ENCODE measurements at regions not wholly inside any gene's neighbourhood (a gene's known extent, or its start where the extent isn't known, plus 50 kb on each side); places are given as distances from the start of the nearest gene placed in this dataset.
A peak's percentile ranks its signal among the peaks of the same experiment; 100 is the strongest.
"Not testable (repeated sequence)": the region's sequence is repeated elsewhere in the genome, so short reads cannot be mapped to it uniquely, and the experiment has no call there.

- TF ChIP-seq TAF1 (IDR thresholded peaks at IDR 0.05; ENCODE audit: borderline replicate concordance, low read depth, low read length) (no peak), POLR2AphosphoS5 (IDR thresholded peaks at IDR 0.05; ENCODE audit: low read depth, low read length) (no peak), POLR2A (IDR thresholded peaks at IDR 0.05; ENCODE audit: low read depth, low read length) (no peak)
- FAIRE-seq (no peak), DNase-seq (ENCODE audit: insufficient read length) (no peak)
These were observed 481.7 kb downstream of the MATN1 start for GRCh38 chr1:30241681-30242080.

- DNase-seq (ENCODE audit: insufficient read length) (no peak), FAIRE-seq (no peak)
- no peak for TF ChIP-seq POLR2A (IDR thresholded peaks at IDR 0.05; ENCODE audit: low read depth, low read length)
- no peak for TF ChIP-seq TAF1 (IDR thresholded peaks at IDR 0.05; ENCODE audit: borderline replicate concordance, low read depth, low read length)
- no peak for TF ChIP-seq POLR2AphosphoS5 (IDR thresholded peaks at IDR 0.05; ENCODE audit: low read depth, low read length)
These were observed 489.3 kb downstream of the MATN1 start for GRCh38 chr1:30234091-30234490.

GRCh38 chr1:30232288-30232899 is 491.0 kb downstream of the MATN1 start:
- no peak for TF ChIP-seq POLR2AphosphoS5 (IDR thresholded peaks at IDR 0.05; ENCODE audit: low read depth, low read length)
- no peak for TF ChIP-seq POLR2A (IDR thresholded peaks at IDR 0.05; ENCODE audit: low read depth, low read length)
- no peak for TF ChIP-seq TAF1 (IDR thresholded peaks at IDR 0.05; ENCODE audit: borderline replicate concordance, low read depth, low read length)
- no peak for FAIRE-seq
- DNase-seq (ENCODE audit: insufficient read length) = peak; percentile 33

GRCh38 chr1:30229960-30230359 is 493.4 kb downstream of the MATN1 start:
- no peak for FAIRE-seq
- DNase-seq (ENCODE audit: insufficient read length) = no peak
- TF ChIP-seq POLR2A (IDR thresholded peaks at IDR 0.05; ENCODE audit: low read depth, low read length) = no peak
- no peak for TF ChIP-seq TAF1 (IDR thresholded peaks at IDR 0.05; ENCODE audit: borderline replicate concordance, low read depth, low read length)
- TF ChIP-seq POLR2AphosphoS5 (IDR thresholded peaks at IDR 0.05; ENCODE audit: low read depth, low read length) = no peak

- FAIRE-seq (no peak), DNase-seq (ENCODE audit: insufficient read length) (no peak)
- TF ChIP-seq POLR2A (IDR thresholded peaks at IDR 0.05; ENCODE audit: low read depth, low read length) (no peak), POLR2AphosphoS5 (IDR thresholded peaks at IDR 0.05; ENCODE audit: low read depth, low read length) (no peak), TAF1 (IDR thresholded peaks at IDR 0.05; ENCODE audit: borderline replicate concordance, low read depth, low read length) (no peak)
These were observed 493.8 kb downstream of the MATN1 start for GRCh38 chr1:30229557-30229956.

- no peak for FAIRE-seq
- no peak for DNase-seq (ENCODE audit: insufficient read length)
- TF ChIP-seq TAF1 (IDR thresholded peaks at IDR 0.05; ENCODE audit: borderline replicate concordance, low read depth, low read length) = no peak
These were observed 496.7 kb downstream of the MATN1 start for GRCh38 chr1:30226648-30227047.

GRCh38 chr1:30225357-30225756 is 498.0 kb downstream of the MATN1 start:
- DNase-seq (ENCODE audit: insufficient read length) (no peak), FAIRE-seq (no peak)
- TF ChIP-seq TAF1 (IDR thresholded peaks at IDR 0.05; ENCODE audit: borderline replicate concordance, low read depth, low read length) (no peak), POLR2AphosphoS5 (IDR thresholded peaks at IDR 0.05; ENCODE audit: low read depth, low read length) (no peak), POLR2A (IDR thresholded peaks at IDR 0.05; ENCODE audit: low read depth, low read length) (no peak)

GRCh38 chr1:30219675-30220074 is 503.7 kb downstream of the MATN1 start:
- no peak for DNase-seq (ENCODE audit: insufficient read length)
- no peak for FAIRE-seq
- no peak for TF ChIP-seq TAF1 (IDR thresholded peaks at IDR 0.05; ENCODE audit: borderline replicate concordance, low read depth, low read length)
- no peak for TF ChIP-seq POLR2AphosphoS5 (IDR thresholded peaks at IDR 0.05; ENCODE audit: low read depth, low read length)
- no peak for TF ChIP-seq POLR2A (IDR thresholded peaks at IDR 0.05; ENCODE audit: low read depth, low read length)

GRCh38 chr1:30218438-30218837 is 504.9 kb downstream of the MATN1 start:
- DNase-seq (ENCODE audit: insufficient read length) (no peak), FAIRE-seq (no peak)
- no peak for TF ChIP-seq POLR2A (IDR thresholded peaks at IDR 0.05; ENCODE audit: low read depth, low read length)
- no peak for TF ChIP-seq POLR2AphosphoS5 (IDR thresholded peaks at IDR 0.05; ENCODE audit: low read depth, low read length)
- TF ChIP-seq TAF1 (IDR thresholded peaks at IDR 0.05; ENCODE audit: borderline replicate concordance, low read depth, low read length) = no peak

GRCh38 chr1:30216602-30217001 is 506.8 kb downstream of the MATN1 start:
- no peak for FAIRE-seq
- no peak for DNase-seq (ENCODE audit: insufficient read length)
- TF ChIP-seq POLR2AphosphoS5 (IDR thresholded peaks at IDR 0.05; ENCODE audit: low read depth, low read length) (no peak), POLR2A (IDR thresholded peaks at IDR 0.05; ENCODE audit: low read depth, low read length) (no peak), TAF1 (IDR thresholded peaks at IDR 0.05; ENCODE audit: borderline replicate concordance, low read depth, low read length) (no peak)

GRCh38 chr1:30213936-30214335 is 509.4 kb downstream of the MATN1 start:
- DNase-seq (ENCODE audit: insufficient read length) (no peak), FAIRE-seq (no peak)
- TF ChIP-seq POLR2AphosphoS5 (IDR thresholded peaks at IDR 0.05; ENCODE audit: low read depth, low read length) = no peak
- TF ChIP-seq TAF1 (IDR thresholded peaks at IDR 0.05; ENCODE audit: borderline replicate concordance, low read depth, low read length) = no peak

GRCh38 chr1:30207962-30208361 is 515.4 kb downstream of the MATN1 start:
- DNase-seq (ENCODE audit: insufficient read length); FAIRE-seq: not testable (repeated sequence)

GRCh38 chr1:30206631-30207030 is 516.8 kb downstream of the MATN1 start:
- not testable (repeated sequence) for DNase-seq (ENCODE audit: insufficient read length); FAIRE-seq

GRCh38 chr1:30204916-30205315 is 518.5 kb downstream of the MATN1 start:
- FAIRE-seq = not testable (repeated sequence)

More at GRCh38 chr1:30204916-30205315, 518.5 kb downstream of the MATN1 start:
- DNase-seq (ENCODE audit: insufficient read length) = not testable (repeated sequence)
